HepG2 (cell line): ENCODE measurements at regions not wholly inside any gene's neighbourhood (a gene's known extent, or its start where the extent isn't known, plus 50 kb on each side); places are given as distances from the start of the nearest gene placed in this dataset.

Experiments
- ATAC-seq: fragments of 200-7000 bp; cut with Tn5 transposase; 3 replicates; pipeline ENCODE4 v1.9.1; 2020; ENCODE audit warnings: mild to moderate bottlenecking, moderate library complexity
- BruUV-seq: library from RNA; stranded (reverse); fragments of 400-500 nt; replicated peaks from 2 replicates; lab custom pipeline; 2021; lab: Mats Ljungman, UMichigan
- CTCF ChIA-PET: fragments of 300-600 bp; formaldehyde crosslinking; extraction: SDS; loops from one replicate; lab custom pipeline; 2021; ENCODE audit warnings: low total read pairs, inconsistent platforms, low intra/inter-chr PET ratio; lab: Yijun Ruan, JAX
- POLR2A ChIA-PET: fragments of 350-600 bp; sonication (Branson Sonifier 250); formaldehyde crosslinking; loops from one replicate; lab custom pipeline; 2020; ENCODE audit warnings: antibody characterized with exemption, inconsistent platforms; lab: Yijun Ruan, JAX
- DNase-seq: peaks from one replicate; pipeline ENCODE4 v3.0.0-alpha.2; 2015; ENCODE audit warnings: low spot score
- FAIRE-seq: peaks from 3 replicates; lab custom pipeline; 2011; peaks lifted over from hg19 to GRCh38; lab: Jason Lieb, UNC
- H2AFZ ChIP-seq: one replicate; pipeline ENCODE4 v1.6.1; 2011; ENCODE audit warnings: low read length, inconsistent platforms
- H3K27ac ChIP-seq: fragments of 300-600 bp; 3 replicates; pipeline ENCODE4 v1.8.0; 2011; ENCODE audit warnings: mixed run types, mild to moderate bottlenecking, mixed read lengths, low read length, inconsistent platforms; ENCODE audit not compliant: insufficient read depth; ENCODE audit errors: extremely low read length
- H3K27me3 ChIP-seq, 2 experiments: fragments of 200-600 bp in 1 of 2; 2 replicates in 1 of 2; 3 replicates in 1 of 2; pipeline versions ENCODE4 v1.6.0 to v1.8.0; 2011; ENCODE audit warnings: low read length in 2 of 2, mild to moderate bottlenecking in 2 of 2, moderate library complexity in 2 of 2, inconsistent platforms in 1 of 2; ENCODE audit not compliant: insufficient read depth in 2 of 2, control insufficient read depth in 1 of 2
- H3K36me3 ChIP-seq, 2 experiments: fragments of 200-600 bp in 1 of 2; replicated peaks in 1 of 2; 2 replicates in 1 of 2; 3 replicates in 1 of 2; pipeline versions ENCODE4 v1.5.1 to v1.8.0; 2011; ENCODE audit warnings: low read length in 2 of 2, inconsistent platforms in 1 of 2; ENCODE audit not compliant: insufficient read depth in 2 of 2, control insufficient read depth in 1 of 2
- H3K4me1 ChIP-seq: 2 replicates; pipeline ENCODE4 v1.5.1; 2012; ENCODE audit warnings: low read length, inconsistent platforms; ENCODE audit not compliant: insufficient read depth
- H3K4me2 ChIP-seq: 2 replicates; pipeline ENCODE4 v1.6.0; 2011; ENCODE audit warnings: low read depth, low read length, inconsistent platforms
- H3K4me3 ChIP-seq, 3 experiments: fragments of 200-600 bp in 1 of 3; sonication (generic), shearing (Covaris generic) in 1 of 3; replicated peaks in 1 of 3; 2 replicates each; pipeline ENCODE4 v1.5.1; 2011 to 2016; ENCODE audit warnings: low read length in 3 of 3, inconsistent platforms in 2 of 3, low read depth in 2 of 3, mild to moderate bottlenecking in 2 of 3, control low read depth in 1 of 3, mixed read lengths in 1 of 3; ENCODE audit not compliant: insufficient read depth in 1 of 3
- H3K79me2 ChIP-seq: one replicate; pipeline ENCODE4 v1.6.1; 2011; ENCODE audit warnings: low read length, inconsistent platforms; ENCODE audit not compliant: insufficient read depth
- H3K9ac ChIP-seq: 2 replicates; pipeline ENCODE4 v1.6.0; 2011; ENCODE audit warnings: mild to moderate bottlenecking, low read depth, low read length, inconsistent platforms; ENCODE audit not compliant: insufficient read depth
- H3K9me3 ChIP-seq: 2 replicates; pipeline ENCODE4 v1.5.1; 2012; ENCODE audit warnings: mild to moderate bottlenecking, low read length
- H4K20me1 ChIP-seq: 2 replicates; pipeline ENCODE4 v1.6.0; 2011; ENCODE audit warnings: inconsistent platforms, mild to moderate bottlenecking, low read length, moderate library complexity; ENCODE audit not compliant: insufficient read depth
- CEBPB ChIP-seq: IDR thresholded peaks from 2 replicates; pipeline ENCODE4 v1.6.1; 2011; ENCODE audit warnings: low read depth, low read length, improper control_type of control experiment, borderline replicate concordance
- GLI4 ChIP-seq: sonication (generic); formaldehyde crosslinking; IDR thresholded peaks from 2 replicates; pipeline ENCODE4 v1.5.1; 2020; ENCODE audit warnings: missing genetic modification reagents, mild to moderate bottlenecking, moderate library complexity, borderline replicate concordance
- MTF1 ChIP-seq: sonication (generic); formaldehyde crosslinking; IDR thresholded peaks from 2 replicates; pipeline ENCODE4 v1.5.0; 2020; ENCODE audit warnings: missing genetic modification reagents
- PCBP2 ChIP-seq: fragments of 200-400 bp; formaldehyde crosslinking; optimal IDR thresholded peaks from 2 replicates; pipeline ENCODE3; 2018; ENCODE audit warnings: low read length, low read depth; ENCODE audit not compliant: poor library complexity, severe bottlenecking
- SIN3B ChIP-seq: fragments of 150-350 bp; IDR thresholded peaks from 2 replicates; pipeline ENCODE4 v1.6.1; 2014; ENCODE audit warnings: low read length
- ZNF337 ChIP-seq: sonication (generic); formaldehyde crosslinking; IDR thresholded peaks from 2 replicates; pipeline ENCODE4 v1.5.1; 2020; ENCODE audit warnings: missing genetic modification reagents, low read depth, mild to moderate bottlenecking, borderline replicate concordance
- ZNF747 ChIP-seq: sonication (generic); formaldehyde crosslinking; IDR thresholded peaks from 2 replicates; pipeline ENCODE4 v1.8.1; 2023; ENCODE audit warnings: missing genetic modification reagents, mild to moderate bottlenecking, borderline replicate concordance
- WGBS: methylation state at CpG from one replicate; pipeline ENCODE4 v1.1.6; 2017; ENCODE audit warnings: low lambda C conversion rate; 5-methylcytosine and 5-hydroxymethylcytosine counted together
- in situ Hi-C: cut with HindIII; loops from 2 replicates; pipeline ENCODE4 v1.10.0; 2017; ENCODE audit warnings: low pct_unique_long_range_greater_than_20kb; ENCODE audit not compliant: extremely low pct_ligation_motif_present
- intact Hi-C: fragments of 100-400 bp; cut with micrococcal nuclease; formaldehyde crosslinking; loops from one replicate; pipeline ENCODE4 v1.10.0; 2022; ENCODE audit not compliant: unreplicated experiment
- TF ChIP-seq, protein P1 (sequence below): sonication (generic); formaldehyde crosslinking; IDR thresholded peaks from 2 replicates; pipeline ENCODE4 v1.9.0; 2021; ENCODE audit warnings: missing genetic modification reagents, borderline replicate concordance

DNA sequence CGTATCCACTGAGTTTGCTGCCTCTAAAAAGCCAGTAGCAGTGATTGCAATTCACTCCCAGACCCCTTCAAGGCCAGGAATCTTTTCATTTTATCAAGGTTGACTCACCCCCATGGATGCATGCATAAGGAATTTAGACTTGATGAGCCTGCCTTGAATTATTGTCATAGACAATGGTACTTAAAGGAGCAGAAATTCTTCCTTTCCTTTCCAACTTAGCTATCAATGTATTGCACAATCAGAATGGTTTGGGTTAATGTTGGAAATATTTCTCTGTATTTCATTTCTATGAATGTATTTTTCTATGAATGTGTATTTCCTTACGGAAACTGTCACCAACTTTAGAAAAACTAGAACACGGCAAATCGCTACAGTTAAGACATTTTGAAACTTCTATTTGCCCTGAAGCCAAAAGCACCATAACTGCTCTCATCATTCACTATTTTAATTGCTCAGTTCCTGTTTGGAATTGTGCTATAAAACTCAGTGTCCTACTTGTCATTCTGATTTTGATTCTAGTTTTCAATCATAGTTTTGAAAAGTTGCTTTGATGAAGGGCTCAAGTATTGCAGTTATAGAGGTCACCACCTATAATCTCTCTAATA, 355.7 kb upstream of the AKR1E2 start:
- H3K9me3 ChIP-seq = no peaks in the 10 kb centered on the region
- H3K9ac ChIP-seq = no peak overlapping the region
- H3K4me1 ChIP-seq = no peaks in the 10 kb centered on the region
- no peaks in the 10 kb centered on the region for H3K79me2 ChIP-seq
- peaks cover 0 to 7% of the 10 kb centered on the region in 2 experiments; a peak in 2 of 5 replicates for H3K27me3 ChIP-seq
- CTCF ChIA-PET = no interaction called here
- FAIRE-seq = no peak
- no peak overlapping the region for H3K4me3 ChIP-seq
- ATAC-seq = no peak
- no peak overlapping the region for H3K27ac ChIP-seq
- POLR2A ChIA-PET = no interaction called here
- H3K36me3 ChIP-seq = no peaks in the 10 kb centered on the region
- in situ Hi-C loops = no loop called here
- TF ChIP-seq SIN3B (no peak), CEBPB (peak; percentile 66)
- TF ChIP-seq, all 625 proteins: peak for 1
- BruUV-seq = no TSS peak
- Histone ChIP-seq H4K20me1 (no peaks in the 10 kb centered on the region), H2AFZ (no peak overlapping the region), H3K4me2 (no peak overlapping the region)
- intact Hi-C loops = no loop called here
- no peak for DNase-seq
- WGBS = 43% methylated on average over 3 of the region's 4 CpGs

DNA sequence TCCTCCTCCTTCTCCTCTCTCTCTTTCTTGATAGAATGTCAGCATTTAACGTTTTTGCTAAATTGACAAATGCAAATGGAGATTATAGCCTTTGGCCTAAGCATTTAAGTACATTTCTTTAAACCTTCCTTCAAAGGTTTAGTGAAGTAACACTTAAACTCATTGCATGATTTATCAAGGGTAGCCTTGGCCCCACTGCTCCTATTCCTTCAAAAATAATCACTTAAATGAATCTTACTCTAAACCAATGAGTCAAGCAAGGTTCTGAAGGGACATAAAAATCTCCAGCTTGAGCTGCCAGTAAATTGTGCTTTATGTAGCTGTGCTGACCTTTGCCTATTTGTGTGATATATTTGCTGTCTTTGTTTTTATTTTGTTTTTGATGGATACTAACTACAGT, 358.5 kb upstream of the AKR1E2 start:
- H3K9ac ChIP-seq = no peak overlapping the region
- no peak for FAIRE-seq
- no peak overlapping the region for H2AFZ ChIP-seq
- no peaks in the 10 kb centered on the region for H3K4me1 ChIP-seq
- no peaks in the 10 kb centered on the region for H3K79me2 ChIP-seq
- no peaks in the 10 kb centered on the region for H3K9me3 ChIP-seq
- H3K27ac ChIP-seq = no peak overlapping the region
- no peaks in the 10 kb centered on the region for H3K36me3 ChIP-seq
- BruUV-seq = no TSS peak
- H3K4me2 ChIP-seq = no peak overlapping the region
- in situ Hi-C loops = no loop called here
- CTCF ChIA-PET = no interaction called here
- TF ChIP-seq ZNF337 (CRISPR knock-in tag) = no peak
- TF ChIP-seq ZNF747 (CRISPR knock-in tag) = no peak
- TF ChIP-seq GLI4 (CRISPR knock-in tag) = no peak
- TF ChIP-seq PCBP2 = no peak
- TF ChIP-seq, protein P1, sequence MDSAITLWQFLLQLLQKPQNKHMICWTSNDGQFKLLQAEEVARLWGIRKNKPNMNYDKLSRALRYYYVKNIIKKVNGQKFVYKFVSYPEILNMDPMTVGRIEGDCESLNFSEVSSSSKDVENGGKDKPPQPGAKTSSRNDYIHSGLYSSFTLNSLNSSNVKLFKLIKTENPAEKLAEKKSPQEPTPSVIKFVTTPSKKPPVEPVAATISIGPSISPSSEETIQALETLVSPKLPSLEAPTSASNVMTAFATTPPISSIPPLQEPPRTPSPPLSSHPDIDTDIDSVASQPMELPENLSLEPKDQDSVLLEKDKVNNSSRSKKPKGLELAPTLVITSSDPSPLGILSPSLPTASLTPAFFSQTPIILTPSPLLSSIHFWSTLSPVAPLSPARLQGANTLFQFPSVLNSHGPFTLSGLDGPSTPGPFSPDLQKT (CRISPR knock-in tag) = no peak
- TF ChIP-seq MTF1 (CRISPR knock-in tag) = no peak
- TF ChIP-seq, all 625 proteins: peak for 0
- no peak overlapping the region for H3K4me3 ChIP-seq
- 2% methylated on average over 1 of the region's 1 CpG for WGBS
- ATAC-seq (no peak), DNase-seq (no peak)
- POLR2A ChIA-PET = no interaction called here
- H3K27me3 ChIP-seq = peaks cover 0 to 7% of the 10 kb centered on the region in 2 experiments; a peak in 2 of 5 replicates
- no peaks in the 10 kb centered on the region for H4K20me1 ChIP-seq
- intact Hi-C loops = no loop called here
